T-cell (primary cell): ENCODE measurements at regions not wholly inside any gene's neighbourhood (a gene's known extent, or its start where the extent isn't known, plus 50 kb on each side); places are given as distances from the start of the nearest gene placed in this dataset.

Source experiments
- ATAC-seq, 4 experiments: fragments of 200-7000 bp in 3 of 4; fragments of 150-1000 bp in 1 of 4; cut with Tn5 transposase; replicated peaks in 1 of 4; 1 replicate in 3 of 4; 2 replicates in 1 of 4; pipeline ENCODE4 v1.10.0; 2021; ENCODE audit warnings: moderate library complexity in 3 of 4, mild to moderate bottlenecking in 2 of 4, moderate number of reproducible peaks in 1 of 4
- CTCF ChIA-PET, 2 donors: fragments of 300-600 bp; sonication (Branson Sonifier 250); formaldehyde crosslinking; loops; one replicate each; lab custom pipeline; 2022; ENCODE audit warnings: antibody characterized with exemption in 2 of 2; lab: Charles Lee
- POLR2A ChIA-PET, 2 donors: fragments of 300-600 bp; sonication (Branson Sonifier 250); formaldehyde crosslinking; loops; one replicate each; lab custom pipeline; 2022; ENCODE audit warnings: antibody characterized with exemption in 2 of 2; lab: Charles Lee
- DNase-seq, 35 experiments: peaks; one replicate each; pipeline versions ENCODE4 v3.0.0 to v3.0.0-alpha.2; 2013 to 2023
- H3K27ac ChIP-seq: one replicate; pipeline ENCODE4 v1.5.1; 2013; ENCODE audit warnings: low read length
- H3K27me3 ChIP-seq, 2 experiments: replicated peaks in 1 of 2; 1 replicate in 1 of 2; 2 replicates in 1 of 2; pipeline versions ENCODE4 v1.6.1 to v1.7.0; 2013; ENCODE audit warnings: low read length in 1 of 2, mixed read lengths in 1 of 2; ENCODE audit not compliant: control insufficient read depth in 2 of 2, insufficient read depth in 2 of 2; ENCODE audit errors: extremely low read depth in 1 of 2
- H3K36me3 ChIP-seq, 2 donors: 1 replicate in 1 of 2; 2 replicates in 1 of 2; pipeline versions ENCODE4 v1.6.1 to v1.7.0; 2013; ENCODE audit warnings: low read length in 1 of 2; ENCODE audit not compliant: control insufficient read depth in 2 of 2, insufficient read depth in 1 of 2; ENCODE audit errors: extremely low read depth in 1 of 2
- H3K4me1 ChIP-seq, 2 experiments: 1 replicate in 1 of 2; 2 replicates in 1 of 2; pipeline versions ENCODE4 v1.6.1 to v1.7.0; 2013; ENCODE audit warnings: low read length in 2 of 2, mixed read lengths in 1 of 2; ENCODE audit not compliant: insufficient read depth in 2 of 2, control insufficient read depth in 1 of 2; ENCODE audit errors: extremely low read depth in 1 of 2
- H3K4me3 ChIP-seq, 2 donors: 1 replicate in 1 of 2; 2 replicates in 1 of 2; pipeline versions ENCODE4 v1.5.1 to v1.7.0; 2013; ENCODE audit warnings: mild to moderate bottlenecking in 2 of 2, low read length in 1 of 2, moderate library complexity in 1 of 2; ENCODE audit not compliant: control insufficient read depth in 1 of 2; ENCODE audit errors: extremely low read depth in 1 of 2
- H3K9me3 ChIP-seq: 2 replicates; pipeline ENCODE4 v1.7.0; 2013
- H3K27ac Mint-ChIP-seq, 2 donors: one replicate each; pipeline ENCODE4 v1.8.0; 2020 to 2021; ENCODE audit warnings: mild to moderate bottlenecking in 2 of 2, mixed read lengths in 2 of 2
- H3K27me3 Mint-ChIP-seq, 2 donors: one replicate each; pipeline ENCODE4 v1.8.0; 2021 to 2022; ENCODE audit warnings: mixed read lengths in 2 of 2
- H3K36me3 Mint-ChIP-seq: one replicate; pipeline ENCODE4 v1.8.0; 2021; ENCODE audit warnings: mixed read lengths
- H3K4me1 Mint-ChIP-seq, 3 donors: one replicate each; pipeline ENCODE4 v1.8.0; 2020 to 2022; ENCODE audit warnings: mixed read lengths in 3 of 3, mild to moderate bottlenecking in 1 of 3
- H3K4me3 Mint-ChIP-seq, 3 donors: one replicate each; pipeline ENCODE4 v1.8.0; 2020 to 2022; ENCODE audit warnings: mild to moderate bottlenecking in 3 of 3, mixed read lengths in 3 of 3, moderate library complexity in 3 of 3
- H3K9me3 Mint-ChIP-seq, 3 donors: one replicate each; pipeline ENCODE4 v1.8.0; 2020 to 2022; ENCODE audit warnings: mixed read lengths in 3 of 3
- WGBS: methylation state at CpG from one replicate; pipeline ENCODE4 v1.1.5; 2013; ENCODE audit warnings: missing lambda C conversion rate; ENCODE audit not compliant: insufficient coverage; 5-methylcytosine and 5-hydroxymethylcytosine counted together

DNA sequence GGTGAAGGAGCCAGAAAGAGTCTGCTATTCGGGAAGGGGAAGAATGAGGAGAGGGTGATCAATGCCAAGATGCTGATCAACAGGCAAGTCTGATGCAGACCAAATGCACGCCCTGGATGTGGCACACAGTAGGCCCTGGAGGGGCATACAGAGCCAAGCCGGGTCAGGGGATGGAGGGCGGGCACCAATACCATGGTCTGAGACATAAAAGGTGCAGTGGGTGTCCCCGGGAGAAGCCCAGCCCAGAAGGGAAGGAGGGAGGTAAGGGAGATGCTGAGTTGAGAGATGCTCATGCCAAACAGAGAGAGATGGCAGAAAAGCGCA, 66.6 kb upstream of the ID2 start:
- H3K27me3 Mint-ChIP-seq: peaks cover 0 to 2% of the 10 kb centered on the region in 2 donors
- ChIA-PET CTCF (no interaction called here), POLR2A (no interaction called here)
- H3K4me1 Mint-ChIP-seq: peaks cover 2 to 7% (median 3%) of the 10 kb centered on the region in 3 donors
- H3K9me3 ChIP-seq: no peaks in the 10 kb centered on the region
- H3K9me3 Mint-ChIP-seq: peaks cover 6 to 8% (median 7%) of the 10 kb centered on the region in 3 donors
- H3K4me3 ChIP-seq: no peak overlapping the region
- WGBS: 79% methylated on average over 5 of the region's 6 CpGs
- H3K36me3 Mint-ChIP-seq: no peaks in the 10 kb centered on the region
- no peak overlapping the region for H3K27ac Mint-ChIP-seq
- ATAC-seq (no peak), DNase-seq (no peak)
- no peak overlapping the region for H3K27ac ChIP-seq
- no peaks in the 10 kb centered on the region for H3K4me1 ChIP-seq
- peaks cover 0 to 11% of the 10 kb centered on the region in 2 experiments for H3K27me3 ChIP-seq
- H3K4me3 Mint-ChIP-seq: no peak overlapping the region
- no peaks in the 10 kb centered on the region for H3K36me3 ChIP-seq

DNA sequence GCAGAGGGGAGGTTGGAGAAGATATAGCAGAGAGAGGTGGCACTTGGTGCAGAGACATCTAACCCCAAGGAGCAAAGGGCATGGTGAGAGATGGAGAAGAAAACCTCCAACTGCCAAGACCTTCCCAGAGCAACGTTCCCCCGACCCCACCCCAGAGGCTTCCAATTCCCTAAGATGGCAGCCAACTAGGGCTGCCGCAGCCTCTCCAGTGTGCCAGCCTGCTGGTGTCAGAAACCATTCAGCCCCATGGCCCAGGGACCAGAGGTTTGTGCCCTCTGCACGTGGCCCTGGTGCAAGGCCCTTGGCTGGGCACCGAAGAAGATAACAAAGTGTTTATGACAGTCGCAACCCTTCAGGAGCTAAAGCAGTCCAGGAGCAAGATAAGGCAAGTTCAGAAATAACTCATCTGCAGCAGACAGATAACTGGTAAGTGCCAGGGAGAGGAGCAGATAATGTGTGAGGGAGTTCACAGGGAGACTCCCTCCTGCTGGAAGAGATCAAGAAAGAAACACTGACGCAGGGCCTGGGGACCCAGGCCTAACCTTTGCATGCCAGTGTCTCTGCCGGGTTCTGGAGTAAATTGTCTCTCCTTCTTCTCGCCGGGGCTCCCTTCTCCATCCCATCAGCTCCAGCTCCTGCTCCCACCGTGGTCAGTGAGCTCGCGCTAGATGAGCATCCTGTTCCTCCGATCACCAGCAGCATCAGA, 66.1 kb upstream of the ID2 start:
- CTCF ChIA-PET: no interaction called here
- no peaks in the 10 kb centered on the region for H3K36me3 Mint-ChIP-seq

DNA sequence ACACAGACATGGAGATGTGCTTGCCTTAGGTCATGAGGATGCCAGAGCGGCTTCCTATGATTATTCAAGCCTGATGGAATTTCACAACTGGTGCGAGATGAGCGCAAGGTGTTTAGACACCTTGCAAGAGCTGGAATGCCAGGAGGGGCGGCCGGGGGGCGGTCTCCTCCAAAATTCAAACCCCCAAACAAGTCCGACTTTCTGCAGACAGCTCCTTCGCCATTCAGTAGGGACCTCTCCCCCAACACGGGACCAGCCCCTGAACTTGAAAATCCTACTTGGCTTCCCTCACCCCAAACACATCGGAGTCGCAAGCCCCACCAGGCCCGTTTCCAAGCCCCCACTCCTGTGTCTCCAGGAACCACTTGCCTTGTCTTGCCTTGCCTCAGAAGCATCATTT, 64.8 kb upstream of the ID2 start:
- H3K9me3 Mint-ChIP-seq: no peaks in the 10 kb centered on the region
- ChIA-PET POLR2A (no interaction called here), CTCF (no interaction called here)
- H3K4me1 ChIP-seq: no peaks in the 10 kb centered on the region
- H3K27ac Mint-ChIP-seq: no peak overlapping the region
- no peak overlapping the region for H3K4me3 ChIP-seq
- 94% methylated on average over 9 of the region's 12 CpGs for WGBS
- H3K36me3 Mint-ChIP-seq: no peaks in the 10 kb centered on the region
- no peaks in the 10 kb centered on the region for H3K36me3 ChIP-seq
- no peak overlapping the region for H3K27ac ChIP-seq
- H3K27me3 Mint-ChIP-seq: peaks cover 0 to 6% of the 10 kb centered on the region in 2 donors
- H3K4me1 Mint-ChIP-seq: peaks cover under 1 to 7% (median 2%) of the 10 kb centered on the region in 3 donors
- H3K4me3 Mint-ChIP-seq: no peak overlapping the region
- ATAC-seq: no peak
- no peaks in the 10 kb centered on the region for H3K9me3 ChIP-seq
- H3K27me3 ChIP-seq: peaks cover 0 to 12% of the 10 kb centered on the region in 2 experiments
- no peak for DNase-seq

More for the DNA sequence above, 66.1 kb upstream of the ID2 start:
- H3K9me3 Mint-ChIP-seq: peaks cover 3 to 4% (median 3%) of the 10 kb centered on the region in 3 donors
- H3K27ac ChIP-seq: no peak overlapping the region
- H3K4me3 ChIP-seq: no peak overlapping the region
- H3K27ac Mint-ChIP-seq: no peak overlapping the region
- H3K9me3 ChIP-seq: no peaks in the 10 kb centered on the region
- POLR2A ChIA-PET: no interaction called here
- peaks cover 0 to 2% of the 10 kb centered on the region in 2 donors for H3K27me3 Mint-ChIP-seq
- no peaks in the 10 kb centered on the region for H3K4me1 ChIP-seq
- ATAC-seq (no peak), DNase-seq (peak in 1 of 35 experiments; percentile 7)
- WGBS: 96% methylated on average over 12 of the region's 14 CpGs
- H3K4me1 Mint-ChIP-seq: peaks cover 2 to 7% (median 3%) of the 10 kb centered on the region in 3 donors
- peaks cover 0 to 11% of the 10 kb centered on the region in 2 experiments for H3K27me3 ChIP-seq
- H3K36me3 ChIP-seq: no peaks in the 10 kb centered on the region
- no peak overlapping the region for H3K4me3 Mint-ChIP-seq

DNA sequence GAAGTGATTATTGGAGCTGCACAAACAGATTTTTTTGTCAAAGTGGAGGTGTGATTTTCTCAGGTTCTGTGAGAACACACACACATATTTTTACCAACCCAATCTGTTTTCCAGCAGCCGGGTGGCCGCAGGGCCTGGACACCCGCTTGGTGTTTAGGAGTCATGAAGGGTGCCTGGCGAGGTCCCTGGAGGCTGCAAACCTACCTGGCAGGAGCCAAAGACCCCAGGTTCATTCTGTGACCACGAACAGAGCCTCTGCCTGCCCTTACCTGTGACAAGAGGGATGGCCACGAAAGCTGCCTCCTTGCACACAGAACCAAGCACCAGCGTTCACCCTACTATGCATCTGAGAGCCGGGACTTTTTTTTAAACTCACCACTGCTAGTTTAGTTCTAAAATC, 64.3 kb upstream of the ID2 start:
- Histone ChIP-seq H3K4me1 (no peaks in the 10 kb centered on the region), H3K9me3 (no peaks in the 10 kb centered on the region), H3K36me3 (no peaks in the 10 kb centered on the region), H3K4me3 (no peak overlapping the region), H3K27ac (no peak overlapping the region), H3K27me3 (peaks cover 0 to 10% of the 10 kb centered on the region in 2 experiments)
- H3K9me3 Mint-ChIP-seq: no peaks in the 10 kb centered on the region
- H3K27ac Mint-ChIP-seq: no peak overlapping the region
- peaks cover 0 to 8% (median 2%) of the 10 kb centered on the region in 3 donors for H3K4me1 Mint-ChIP-seq
- no peak for ATAC-seq
- CTCF ChIA-PET: no interaction called here
- WGBS: 52% methylated on average over 3 of the region's 8 CpGs
- DNase-seq: no peak
- POLR2A ChIA-PET: no interaction called here
- H3K4me3 Mint-ChIP-seq: no peak overlapping the region
- H3K27me3 Mint-ChIP-seq: peaks cover under 1 to 6% of the 10 kb centered on the region in 2 donors
- no peaks in the 10 kb centered on the region for H3K36me3 Mint-ChIP-seq

DNA sequence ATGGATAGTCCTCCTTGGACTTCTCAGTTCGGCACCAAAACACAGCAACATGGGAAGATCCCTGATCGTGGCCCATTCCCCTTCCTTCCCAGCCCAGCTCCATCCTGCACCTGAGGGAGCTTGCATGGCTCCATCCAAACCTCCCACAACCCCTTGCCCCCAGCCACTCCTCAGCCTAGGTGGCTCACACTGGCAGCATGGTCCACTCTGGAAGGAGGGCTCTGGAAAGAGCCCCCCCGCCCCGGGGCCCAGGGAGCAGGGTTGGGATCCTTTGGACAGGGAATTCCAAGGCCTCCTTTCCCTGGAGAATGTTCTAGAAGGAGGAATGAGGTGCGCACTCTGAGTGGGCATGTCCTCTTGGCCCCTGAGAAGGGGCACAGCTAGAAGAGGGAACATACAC, 62.8 kb upstream of the ID2 start:
- Mint-ChIP-seq H3K27ac (no peak overlapping the region), H3K27me3 (peaks cover 6 to 9% of the 10 kb centered on the region in 2 donors), H3K9me3 (no peaks in the 10 kb centered on the region), H3K4me3 (no peak overlapping the region), H3K4me1 (peaks cover 0 to 10% (median 0%) of the 10 kb centered on the region in 3 donors), H3K36me3 (no peaks in the 10 kb centered on the region)
- ChIA-PET POLR2A (no interaction called here), CTCF (no interaction called here)
- H3K4me3 ChIP-seq: no peak overlapping the region
- WGBS: 93% methylated on average over 4 of the region's 5 CpGs
- no peak for ATAC-seq
- no peaks in the 10 kb centered on the region for H3K4me1 ChIP-seq
- no peaks in the 10 kb centered on the region for H3K36me3 ChIP-seq
- no peak for DNase-seq
- H3K27ac ChIP-seq: no peak overlapping the region
- H3K9me3 ChIP-seq: no peaks in the 10 kb centered on the region
- peaks cover 0 to 16% of the 10 kb centered on the region in 2 experiments for H3K27me3 ChIP-seq

DNA sequence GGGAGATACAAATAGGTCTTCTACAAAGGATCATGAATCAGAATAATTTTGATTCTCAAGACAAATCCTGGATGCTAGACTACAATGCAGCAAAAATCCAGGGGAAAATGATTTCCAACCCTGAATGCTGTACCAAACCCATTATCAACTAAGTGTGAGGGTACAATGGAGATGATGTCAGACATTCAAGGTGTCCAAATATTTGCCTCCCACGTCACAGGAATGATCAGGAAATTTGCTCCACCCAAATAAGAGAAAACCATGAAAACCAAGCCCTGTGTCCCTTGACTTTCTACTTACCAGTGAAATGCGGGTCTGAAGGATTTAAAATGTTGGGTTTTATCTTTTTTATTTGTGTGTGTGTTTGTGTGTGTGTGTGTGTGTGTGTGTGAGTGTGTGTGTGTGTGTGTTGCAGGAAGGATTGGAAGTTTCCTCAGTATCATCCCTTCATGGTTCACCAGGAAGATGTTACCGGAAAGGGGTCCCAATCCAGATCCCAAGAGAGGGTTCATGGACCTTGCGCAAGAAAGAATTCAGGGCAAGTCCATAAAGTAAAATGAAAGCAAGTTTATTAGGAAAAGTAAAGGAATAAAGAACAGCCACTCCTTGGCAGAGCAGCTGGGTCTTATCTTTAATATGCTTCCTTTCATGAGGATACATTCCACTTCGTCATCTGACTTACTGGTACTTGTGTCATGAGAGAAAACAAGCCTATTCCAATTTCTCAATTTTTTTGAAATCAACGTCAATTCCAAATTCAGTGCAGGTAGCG, 61.1 kb upstream of the ID2 start:
- H3K27ac ChIP-seq: no peak overlapping the region
- no peaks in the 10 kb centered on the region for H3K4me1 ChIP-seq
- ATAC-seq: no peak
- no peak for DNase-seq
- peaks cover 6 to 9% of the 10 kb centered on the region in 2 donors for H3K27me3 Mint-ChIP-seq
- H3K4me3 Mint-ChIP-seq: no peak overlapping the region
- H3K27me3 ChIP-seq: peaks cover 0 to 19% of the 10 kb centered on the region in 2 experiments
- ChIA-PET POLR2A (interaction anchor here in 1 of 2 donors (0.6 kb wide), 1 partner anchor 1070 kb away, joined by 3 read pairs; no protein-coding TSS in a partner anchor), CTCF (no interaction called here)
- H3K36me3 Mint-ChIP-seq: no peaks in the 10 kb centered on the region
- H3K27ac Mint-ChIP-seq: no peak overlapping the region
- WGBS: 100% methylated on average over 2 of the region's 7 CpGs
- no peaks in the 10 kb centered on the region for H3K36me3 ChIP-seq
- no peaks in the 10 kb centered on the region for H3K9me3 ChIP-seq
- H3K4me1 Mint-ChIP-seq: peaks cover 0 to 10% (median 0%) of the 10 kb centered on the region in 3 donors
- no peak overlapping the region for H3K4me3 ChIP-seq
- no peaks in the 10 kb centered on the region for H3K9me3 Mint-ChIP-seq
